ENCODE measurements at regions not wholly inside any gene's neighbourhood (a gene's known extent, or its start where the extent isn't known, plus 50 kb on each side); places are given as distances from the start of the nearest gene placed in this dataset.

- ATAC-seq (ENCODE audit: low read depth): no peak
- intact Hi-C loops (cut with micrococcal nuclease): no loop called here
- CTCF ChIA-PET: no interaction called here
- H3K27ac ChIP-seq (ENCODE audit: low read length in 2 of 2): no peak overlapping the region
- Mint-ChIP-seq H3K9me3 (ENCODE audit: insufficient read depth) (peaks cover 6% of the 10 kb centered on the region), H3K4me3 (no peak overlapping the region), H3K4me1 (no peaks in the 10 kb centered on the region), H3K27me3 (peaks cover 11% of the 10 kb centered on the region), H3K27ac (no peak overlapping the region)
- peaks cover 0 to 11% (median 6%) of the 10 kb centered on the region in 3 donors for H3K9me3 ChIP-seq (ENCODE audit: control extremely low read depth in 1 of 3, control insufficient read depth in 2 of 3, insufficient read depth in 1 of 3, low read length in 2 of 3)
- H3K9ac ChIP-seq (ENCODE audit: low read length): no peak overlapping the region
- no peaks in the 10 kb centered on the region for H4K20me1 ChIP-seq (ENCODE audit: control insufficient read depth, insufficient read depth, low read length, poor library complexity, severe bottlenecking)
- WGBS (ENCODE audit: insufficient coverage): 100% methylated on average over 2 of the region's 4 CpGs
- TF ChIP-seq EZH2 (IDR thresholded peaks at IDR 0.05; ENCODE audit: borderline replicate concordance, insufficient read depth, low read depth, low read length, poor library complexity, severe bottlenecking): no peak
- no peak for TF ChIP-seq CTCF (IDR thresholded peaks at IDR 0.05)
- POLR2A ChIA-PET: no interaction called here
- H3K4me3 ChIP-seq (ENCODE audit: control extremely low read depth in 1 of 5, extremely low read depth in 1 of 5, insufficient read depth in 1 of 5, low read depth in 2 of 5, low read length in 4 of 5): no peak overlapping the region
- no peak for DNase-seq
- no peaks in the 10 kb centered on the region for H3K36me3 ChIP-seq (replicated peaks in 1 of 2; ENCODE audit: control extremely low read depth in 1 of 2, control insufficient read depth in 1 of 2, extremely low read depth in 1 of 2, insufficient read depth in 2 of 2, low read length in 1 of 2)
- no peaks in the 10 kb centered on the region for H3K4me1 ChIP-seq (ENCODE audit: control insufficient read depth in 2 of 2, insufficient read depth in 2 of 2, low read length in 2 of 2)
- H3K27me3 ChIP-seq (replicated peaks in 1 of 4; ENCODE audit: control extremely low read depth in 1 of 4, control insufficient read depth in 3 of 4, insufficient read depth in 4 of 4, low read length in 3 of 4): peaks cover 0 to 9% (median 0%) of the 10 kb centered on the region in 4 experiments
- H3K4me2 ChIP-seq (replicated peaks; ENCODE audit: low read depth, low read length, poor library complexity, severe bottlenecking): no peak overlapping the region
- no peak overlapping the region for H2AFZ ChIP-seq (ENCODE audit: insufficient read depth, low read depth, low read length, poor library complexity, severe bottlenecking)
- no peaks in the 10 kb centered on the region for H3K79me2 ChIP-seq (ENCODE audit: control insufficient read depth, insufficient read depth, low read length)
Observed at GRCh38 chr1:229975047-229975446, 92.0 kb upstream of the GALNT2 start.

DNA sequence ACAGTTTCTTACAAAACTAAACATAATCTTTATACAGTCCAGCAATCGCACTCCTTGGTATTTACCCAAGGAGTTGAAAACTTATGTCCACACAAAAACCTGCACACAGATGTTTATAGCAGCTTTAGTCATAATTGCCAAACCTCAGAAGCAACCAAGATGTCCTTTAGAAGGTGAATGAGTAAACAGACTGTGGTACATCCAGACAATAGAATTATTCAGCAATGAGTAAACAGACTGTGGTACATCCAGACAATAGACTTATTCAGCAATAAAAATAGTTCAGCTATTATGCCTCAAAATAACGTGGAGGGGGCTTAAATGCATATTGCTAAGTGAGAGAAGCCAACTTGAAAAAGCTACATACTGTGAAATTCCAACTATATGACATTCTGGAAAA is 87.0 kb upstream of the GALNT2 start:
- intact Hi-C loops (cut with micrococcal nuclease): no loop called here
- Histone ChIP-seq H3K4me2 (replicated peaks; ENCODE audit: low read depth, low read length, poor library complexity, severe bottlenecking) (no peak overlapping the region), H3K27me3 (replicated peaks in 1 of 4; ENCODE audit: control extremely low read depth in 1 of 4, control insufficient read depth in 3 of 4, insufficient read depth in 4 of 4, low read length in 3 of 4) (peaks cover 0 to 3% (median 0%) of the 10 kb centered on the region in 4 experiments), H3K9ac (ENCODE audit: low read length) (no peak overlapping the region), H3K36me3 (replicated peaks in 1 of 2; ENCODE audit: control extremely low read depth in 1 of 2, control insufficient read depth in 1 of 2, extremely low read depth in 1 of 2, insufficient read depth in 2 of 2, low read length in 1 of 2) (no peaks in the 10 kb centered on the region), H3K79me2 (ENCODE audit: control insufficient read depth, insufficient read depth, low read length) (no peaks in the 10 kb centered on the region), H4K20me1 (ENCODE audit: control insufficient read depth, insufficient read depth, low read length, poor library complexity, severe bottlenecking) (no peaks in the 10 kb centered on the region), H3K27ac (ENCODE audit: low read length in 2 of 2) (no peak overlapping the region), H3K4me1 (ENCODE audit: control insufficient read depth in 2 of 2, insufficient read depth in 2 of 2, low read length in 2 of 2) (no peaks in the 10 kb centered on the region), H3K9me3 (ENCODE audit: control extremely low read depth in 1 of 3, control insufficient read depth in 2 of 3, insufficient read depth in 1 of 3, low read length in 2 of 3) (peaks cover 0 to 11% (median 6%) of the 10 kb centered on the region in 3 donors), H2AFZ (ENCODE audit: insufficient read depth, low read depth, low read length, poor library complexity, severe bottlenecking) (no peak overlapping the region), H3K4me3 (ENCODE audit: control extremely low read depth in 1 of 5, extremely low read depth in 1 of 5, insufficient read depth in 1 of 5, low read depth in 2 of 5, low read length in 4 of 5) (no peak overlapping the region)
- ATAC-seq (ENCODE audit: low read depth) (no peak), DNase-seq (no peak)
- WGBS (ENCODE audit: insufficient coverage): no CpG with 5 or more reads among the region's 2 CpGs
- CTCF ChIA-PET: no interaction called here
- Mint-ChIP-seq H3K4me1 (no peaks in the 10 kb centered on the region), H3K4me3 (no peak overlapping the region), H3K27ac (no peak overlapping the region), H3K9me3 (ENCODE audit: insufficient read depth) (peaks cover 6% of the 10 kb centered on the region), H3K27me3 (peaks cover 20% of the 10 kb centered on the region)
- no peak for TF ChIP-seq EZH2 (IDR thresholded peaks at IDR 0.05; ENCODE audit: borderline replicate concordance, insufficient read depth, low read depth, low read length, poor library complexity, severe bottlenecking)
- TF ChIP-seq CTCF (IDR thresholded peaks at IDR 0.05): no peak
- POLR2A ChIA-PET: no interaction called here

Measured in B cell (primary cell).